Activated CD4-positive, alpha-beta T cell treated with anti-CD3 and anti-CD28 coated beads, Interleukin-2, amount 50 U/mL, for 16 hours (primary cell): ENCODE measurements at regions not wholly inside any gene's neighbourhood (a gene's known extent, or its start where the extent isn't known, plus 50 kb on each side); places are given as distances from the start of the nearest gene placed in this dataset.

Experiments used
- DNase-seq: peaks from one replicate; pipeline ENCODE4 v3.0.0-alpha.2; 2020

GRCh38 chr1:82707681-82708080, 906.9 kb downstream of the ADGRL2 start:
- no peak for DNase-seq

- DNase-seq, result no peak
Measured at GRCh38 chr1:82706741-82707140, 906.0 kb downstream of the ADGRL2 start.

DNA sequence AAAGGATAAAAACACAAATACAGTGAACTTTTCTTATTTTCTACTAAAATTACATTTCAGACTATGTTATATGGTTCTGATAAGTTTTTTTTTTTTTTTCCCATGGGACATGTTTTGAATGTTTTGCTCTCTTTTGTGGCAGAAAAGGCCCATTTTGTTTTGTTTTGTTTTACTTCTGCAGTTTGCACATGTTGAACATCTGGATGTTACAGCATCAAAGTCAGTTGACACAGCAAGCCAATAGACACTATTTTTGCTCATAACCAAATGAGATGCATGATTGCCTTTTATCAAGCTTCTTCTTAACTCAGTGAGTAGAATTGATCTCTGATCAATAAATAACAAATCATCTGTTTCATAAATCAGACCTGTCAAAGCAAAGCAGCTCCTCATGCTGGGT, 904.2 kb downstream of the ADGRL2 start:
- DNase-seq, result no peak

DNA sequence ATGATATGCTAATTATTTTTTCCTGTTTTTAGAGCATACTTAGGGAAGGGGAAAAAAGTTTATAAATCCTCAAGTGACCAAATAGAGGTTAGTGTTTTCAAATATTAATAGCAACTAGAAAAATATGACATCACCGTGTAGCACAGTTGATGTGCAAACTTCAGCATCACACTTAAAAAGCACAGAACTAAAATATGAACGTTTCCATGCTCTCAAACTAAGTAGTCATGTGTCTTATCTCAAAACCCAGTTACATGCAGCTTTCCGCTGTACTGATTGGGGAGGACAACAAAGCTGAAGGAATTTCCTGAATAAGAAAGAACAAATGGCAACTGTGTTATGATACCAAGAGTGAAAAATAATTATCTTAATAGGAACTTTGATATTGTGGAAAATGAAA, 903.7 kb downstream of the ADGRL2 start:
- DNase-seq, result no peak

DNA sequence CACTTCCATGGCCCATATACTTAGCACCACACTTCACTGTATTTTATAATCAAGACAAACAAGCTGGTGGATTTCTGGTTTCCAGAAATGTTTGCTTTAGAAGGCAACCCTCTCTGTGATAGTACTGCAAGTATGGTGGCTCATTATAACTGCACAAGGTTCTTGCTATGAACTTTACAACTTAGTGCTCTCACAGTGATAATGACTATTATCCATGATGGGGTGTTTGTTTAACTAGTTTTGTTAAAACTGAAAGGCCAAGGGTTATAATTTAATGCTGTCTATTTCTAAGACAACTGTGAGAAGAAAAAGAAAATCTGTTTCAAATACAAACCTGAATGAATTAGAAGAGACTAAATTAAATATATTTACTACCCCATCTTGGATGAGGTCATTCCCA, 903.2 kb downstream of the ADGRL2 start:
- DNase-seq, result no peak

GRCh38 chr1:82700476-82700875, 899.7 kb downstream of the ADGRL2 start:
- DNase-seq, result no peak

DNA sequence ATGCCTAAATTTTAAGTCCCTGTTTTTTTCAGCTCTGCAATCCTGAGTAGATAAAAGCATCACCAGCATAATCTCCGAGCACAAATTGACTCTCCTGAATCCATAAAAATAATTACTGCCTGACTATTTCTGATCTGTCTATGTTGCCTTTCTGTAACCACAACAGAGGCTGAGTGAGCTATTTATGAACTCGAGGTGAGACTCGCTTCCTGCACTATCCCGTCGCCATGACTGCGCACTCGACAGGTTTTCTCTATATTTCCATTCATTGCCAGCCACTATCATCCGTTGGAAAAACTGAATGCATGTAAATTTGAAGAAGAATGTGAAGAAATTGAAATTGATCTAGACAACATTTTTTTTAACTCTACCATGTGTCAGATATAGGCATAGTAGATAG, 897.2 kb downstream of the ADGRL2 start:
- no peak for DNase-seq

DNA sequence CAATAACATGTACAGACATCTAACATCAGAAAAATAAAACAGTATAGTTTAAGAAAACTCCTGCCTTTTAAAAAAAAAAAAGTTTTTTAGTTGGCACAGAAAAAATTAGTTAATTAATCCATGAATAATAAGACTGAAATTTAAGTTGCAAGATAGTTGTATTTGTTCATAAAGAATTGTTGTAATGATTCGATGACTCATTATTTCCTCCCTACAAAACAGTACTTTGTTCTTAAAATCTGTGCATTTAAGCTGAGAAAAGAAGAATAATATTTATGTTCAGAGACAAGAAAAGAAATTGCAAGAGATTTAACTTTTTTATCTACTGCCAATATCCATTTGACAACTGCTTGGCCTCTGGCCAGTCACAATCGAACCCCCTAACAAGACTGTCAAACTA, 894.7 kb downstream of the ADGRL2 start:
- no peak for DNase-seq

- no peak for DNase-seq
Measured at GRCh38 chr1:82690411-82690810, 889.7 kb downstream of the ADGRL2 start.

GRCh38 chr1:82689217-82689616, 888.5 kb downstream of the ADGRL2 start:
- no peak for DNase-seq

- no peak for DNase-seq
Measured at GRCh38 chr1:82686774-82687173, 886.0 kb downstream of the ADGRL2 start.

- DNase-seq, result no peak
Measured at GRCh38 chr1:82646888-82647287, 846.2 kb downstream of the ADGRL2 start.

DNA sequence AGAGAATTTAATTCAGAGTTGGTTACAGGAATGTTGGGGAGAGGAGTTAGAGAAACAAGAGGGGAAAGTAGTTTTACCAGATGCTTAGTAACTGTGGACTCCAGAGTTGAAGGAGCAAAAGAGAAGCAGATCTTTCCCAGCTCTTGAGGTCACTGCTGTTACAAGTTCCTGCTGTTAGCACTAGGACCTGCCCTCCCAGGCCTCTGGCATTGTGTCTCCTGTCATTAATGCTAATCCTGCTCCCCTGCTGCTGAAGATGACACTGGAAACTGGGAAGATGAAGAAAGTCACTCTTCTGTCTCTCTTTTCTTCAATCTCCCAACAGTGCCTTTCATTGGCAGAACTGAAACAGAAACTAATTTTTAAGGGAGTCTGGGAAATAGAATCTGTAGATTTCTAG, 845.6 kb downstream of the ADGRL2 start:
- no peak for DNase-seq

DNA sequence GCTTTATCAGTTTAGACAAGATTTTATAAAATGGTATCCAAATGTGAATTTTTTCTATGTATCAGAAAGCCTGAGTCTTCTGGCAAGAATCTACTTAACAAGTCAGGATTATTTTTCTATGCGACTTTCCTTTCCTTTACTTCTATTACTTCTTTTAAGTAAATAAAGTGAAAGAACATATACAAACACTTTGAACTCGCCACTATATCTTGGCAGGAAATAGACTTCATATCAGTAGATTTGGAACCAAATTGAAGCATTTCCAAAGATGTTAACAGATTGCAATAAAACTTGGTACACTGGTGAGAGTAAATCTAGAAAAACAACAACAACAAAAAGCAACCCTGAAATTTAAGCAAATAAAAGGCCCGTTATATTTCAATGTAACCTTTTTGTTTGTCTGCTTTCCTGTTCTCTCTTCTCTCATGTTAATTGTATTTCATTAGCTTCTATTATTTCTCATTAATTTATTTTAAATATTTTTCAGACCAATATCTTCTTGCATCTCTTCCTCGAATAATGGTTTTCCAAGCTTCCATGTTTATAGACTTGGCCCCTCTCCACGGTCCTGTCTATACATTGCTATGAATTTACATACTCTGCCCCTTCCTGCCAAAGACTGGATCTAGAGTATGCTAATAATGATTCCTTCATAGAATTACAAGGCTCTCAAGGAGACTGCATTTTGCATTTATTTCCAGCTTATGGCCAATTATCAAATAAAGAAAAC, 843.6 kb downstream of the ADGRL2 start:
- no peak for DNase-seq

- DNase-seq, result no peak
Measured at GRCh38 chr1:82640352-82640751, 839.6 kb downstream of the ADGRL2 start.

- DNase-seq, result no peak
Measured at GRCh38 chr1:82634266-82634665, 833.5 kb downstream of the ADGRL2 start.

- no peak for DNase-seq
Measured at GRCh38 chr1:82632155-82632554, 831.4 kb downstream of the ADGRL2 start.

DNA sequence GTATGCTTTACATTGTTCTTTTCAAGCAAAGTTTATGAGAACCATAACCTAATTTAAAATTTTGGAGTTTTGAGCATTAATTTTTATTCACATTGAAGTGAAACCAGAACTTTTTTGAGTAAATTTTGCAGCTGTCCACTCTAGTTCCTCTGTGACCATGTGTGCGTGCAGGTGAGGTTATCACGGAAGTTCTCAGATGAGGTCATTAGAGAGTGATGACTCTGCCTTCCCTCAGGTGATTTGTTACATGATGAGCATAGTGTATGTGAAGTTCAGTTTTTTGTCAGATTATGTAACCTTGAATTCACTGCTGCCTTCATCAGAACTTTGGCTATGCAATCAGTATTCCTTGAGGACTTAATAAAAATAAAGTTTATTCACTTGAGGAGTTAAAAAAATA, 828.2 kb downstream of the ADGRL2 start:
- DNase-seq, result no peak

DNA sequence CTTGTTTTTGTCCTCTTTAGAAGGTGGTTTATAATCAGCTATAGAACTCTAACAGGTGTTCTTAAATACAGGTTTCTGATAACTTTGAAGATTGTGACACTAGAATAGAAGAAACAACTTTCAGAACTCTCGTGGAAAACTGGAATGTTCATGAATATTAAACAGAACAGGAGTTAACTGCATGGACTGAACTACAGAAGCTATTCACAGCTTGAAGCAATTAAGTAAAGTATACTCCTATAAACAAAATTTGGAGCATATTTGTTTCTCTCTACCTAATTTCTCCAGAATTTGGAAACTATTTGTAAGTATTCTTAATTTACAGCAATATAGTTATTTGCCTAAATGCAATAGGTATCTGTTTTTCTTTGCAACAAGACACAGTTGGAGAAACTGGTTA, 824.8 kb downstream of the ADGRL2 start:
- DNase-seq, result no peak

DNA sequence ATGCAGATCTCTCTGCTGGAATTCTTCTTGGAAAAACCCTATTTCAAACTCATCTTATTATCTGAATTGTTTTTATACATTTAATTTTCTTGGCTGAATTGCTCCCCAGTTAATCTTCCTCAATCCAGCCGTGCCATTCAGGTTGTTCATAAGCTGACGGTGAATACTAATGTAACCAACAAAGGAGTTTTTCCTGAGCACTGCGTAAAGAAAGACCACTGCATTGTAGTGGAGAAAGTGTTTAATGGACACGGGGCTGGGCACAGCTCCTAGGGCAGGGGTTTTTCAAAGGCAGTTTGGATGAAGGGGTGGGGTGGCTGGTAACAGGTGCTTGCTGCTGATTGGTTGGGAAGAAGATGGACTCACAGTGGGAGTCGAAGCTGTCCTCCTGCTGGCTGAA, 820.3 kb downstream of the ADGRL2 start:
- DNase-seq, result no peak

DNA sequence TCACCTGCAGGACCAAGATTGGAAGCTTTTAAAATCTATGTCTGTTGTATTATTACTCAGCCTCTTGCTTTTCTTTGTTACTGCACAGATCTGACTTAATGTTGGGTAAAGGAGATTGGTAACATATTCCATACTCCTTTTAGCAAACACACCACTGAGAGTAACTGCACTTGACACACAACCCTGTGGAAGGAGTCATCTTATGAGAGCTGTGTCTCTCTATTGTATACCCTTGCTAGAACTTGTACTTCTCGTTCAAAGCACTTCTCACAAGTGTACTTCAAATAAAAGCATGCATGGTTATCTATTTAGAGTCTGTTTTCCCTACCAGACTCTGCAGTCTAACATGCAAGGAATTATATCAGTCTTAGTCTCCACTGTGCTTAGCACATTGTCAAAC, 813.4 kb downstream of the ADGRL2 start:
- no peak for DNase-seq

DNA sequence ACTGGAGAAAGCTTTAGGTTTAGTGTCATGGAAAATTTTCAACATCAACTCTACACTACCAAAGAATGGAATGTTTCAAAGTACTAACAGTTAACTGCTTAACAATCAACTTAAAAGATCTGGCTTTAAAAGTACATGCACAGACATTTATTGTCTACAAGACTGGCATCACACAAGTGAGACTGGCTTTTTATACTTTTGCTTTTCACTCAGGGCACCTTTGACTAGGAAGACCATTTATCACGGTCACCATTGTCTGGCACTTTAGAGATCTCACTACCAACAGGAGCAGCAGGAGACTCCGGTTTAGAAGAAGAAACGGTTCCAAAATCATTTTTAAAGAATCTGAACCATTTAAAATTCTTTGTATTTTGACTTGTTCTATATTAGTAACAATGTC, 812.3 kb downstream of the ADGRL2 start:
- no peak for DNase-seq

- no peak for DNase-seq
Measured at GRCh38 chr1:82606546-82606945, 805.8 kb downstream of the ADGRL2 start.

- DNase-seq, result no peak
Measured at GRCh38 chr1:82604524-82604923, 803.8 kb downstream of the ADGRL2 start.

GRCh38 chr1:82600314-82600713, 799.6 kb downstream of the ADGRL2 start:
- DNase-seq, result no peak

DNA sequence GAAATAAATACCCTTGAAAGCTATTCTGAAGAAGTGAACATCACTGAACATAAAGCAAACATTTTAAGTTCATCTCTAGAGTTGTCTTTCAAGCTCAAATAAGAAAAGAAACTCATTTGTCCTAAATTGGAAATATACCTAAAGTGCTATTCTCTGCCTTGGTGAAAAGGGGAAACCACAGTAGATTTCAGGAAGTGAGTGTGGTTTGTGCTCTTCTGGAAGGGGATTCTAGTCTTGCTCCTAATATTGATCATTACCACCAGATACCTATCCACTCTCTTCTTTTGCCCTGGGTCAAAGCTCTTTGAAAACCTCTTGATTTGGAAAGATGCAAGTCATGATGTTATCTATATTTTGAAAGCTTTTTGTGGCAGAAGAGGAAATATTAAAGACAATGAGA, 798.1 kb downstream of the ADGRL2 start:
- no peak for DNase-seq
